ENCODE measurements at regions not wholly inside any gene's neighbourhood (a gene's known extent, or its start where the extent isn't known, plus 50 kb on each side); places are given as distances from the start of the nearest gene placed in this dataset.

DNA sequence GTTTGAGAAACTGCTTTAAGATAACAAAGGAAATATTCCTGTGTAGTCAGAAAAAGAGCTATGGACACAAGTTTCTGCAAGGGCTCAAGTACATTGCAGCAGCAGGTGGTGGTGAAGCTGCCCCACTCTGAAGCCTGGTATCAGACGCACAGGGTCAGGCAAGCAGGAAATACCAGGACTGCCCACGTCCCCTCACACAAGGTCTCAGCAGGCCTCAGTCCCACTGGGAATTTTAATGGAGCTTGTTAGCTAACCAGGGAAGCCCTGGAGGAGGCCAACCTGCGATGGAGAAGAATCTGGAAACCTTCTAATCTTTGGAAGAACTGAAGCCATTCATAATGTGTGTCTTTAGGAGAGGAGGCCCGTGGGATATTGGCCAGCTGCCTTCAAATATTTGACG, 168.3 kb downstream of the UXS1 start:
- H3K4me3 ChIP-seq (ENCODE audit: low read length), result no peak overlapping the region
- H3K9ac ChIP-seq (ENCODE audit: low read length), result no peak overlapping the region
- no peak overlapping the region for H3K27ac ChIP-seq (ENCODE audit: low read length)
- H3K4me2 ChIP-seq (ENCODE audit: low read length), result no peak overlapping the region
- no peak overlapping the region for H2AFZ ChIP-seq (ENCODE audit: low read depth, low read length)
- H3K27me3 ChIP-seq (ENCODE audit: insufficient read depth, low read depth, low read length), result no peaks in the 10 kb centered on the region
- no peaks in the 10 kb centered on the region for H3K79me2 ChIP-seq (replicated peaks; ENCODE audit: insufficient read depth, low read length)
- no peaks in the 10 kb centered on the region for H3K9me3 ChIP-seq (ENCODE audit: low read length)
- H3F3A ChIP-seq (ENCODE audit: insufficient read depth, low read length, poor library complexity, severe bottlenecking), result no peaks in the 10 kb centered on the region
- no peaks in the 10 kb centered on the region for H3K9me2 ChIP-seq (ENCODE audit: insufficient read depth, low read length)
- TF ChIP-seq, protein P1, sequence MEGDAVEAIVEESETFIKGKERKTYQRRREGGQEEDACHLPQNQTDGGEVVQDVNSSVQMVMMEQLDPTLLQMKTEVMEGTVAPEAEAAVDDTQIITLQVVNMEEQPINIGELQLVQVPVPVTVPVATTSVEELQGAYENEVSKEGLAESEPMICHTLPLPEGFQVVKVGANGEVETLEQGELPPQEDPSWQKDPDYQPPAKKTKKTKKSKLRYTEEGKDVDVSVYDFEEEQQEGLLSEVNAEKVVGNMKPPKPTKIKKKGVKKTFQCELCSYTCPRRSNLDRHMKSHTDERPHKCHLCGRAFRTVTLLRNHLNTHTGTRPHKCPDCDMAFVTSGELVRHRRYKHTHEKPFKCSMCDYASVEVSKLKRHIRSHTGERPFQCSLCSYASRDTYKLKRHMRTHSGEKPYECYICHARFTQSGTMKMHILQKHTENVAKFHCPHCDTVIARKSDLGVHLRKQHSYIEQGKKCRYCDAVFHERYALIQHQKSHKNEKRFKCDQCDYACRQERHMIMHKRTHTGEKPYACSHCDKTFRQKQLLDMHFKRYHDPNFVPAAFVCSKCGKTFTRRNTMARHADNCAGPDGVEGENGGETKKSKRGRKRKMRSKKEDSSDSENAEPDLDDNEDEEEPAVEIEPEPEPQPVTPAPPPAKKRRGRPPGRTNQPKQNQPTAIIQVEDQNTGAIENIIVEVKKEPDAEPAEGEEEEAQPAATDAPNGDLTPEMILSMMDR (IDR thresholded peaks at IDR 0.05; ENCODE audit: poor library complexity, severe bottlenecking), result no peak
- TF ChIP-seq EP300 (conservative IDR thresholded peaks at IDR 0.05; ENCODE audit: poor library complexity, severe bottlenecking) (no peak), TAF1 (IDR thresholded peaks at IDR 0.05; ENCODE audit: low read depth) (no peak), MXI1 (conservative IDR thresholded peaks at IDR 0.05; ENCODE audit: poor library complexity, severe bottlenecking) (no peak), RAD21 (conservative IDR thresholded peaks at IDR 0.05) (no peak), EZH2 (IDR thresholded peaks at IDR 0.05; ENCODE audit: borderline replicate concordance, insufficient read depth, low read length, poor library complexity, severe bottlenecking) (no peak), SMC3 (conservative IDR thresholded peaks at IDR 0.05; ENCODE audit: poor library complexity) (no peak), POLR2AphosphoS5 (IDR thresholded peaks at IDR 0.05) (no peak)
- TF ChIP-seq, protein P2, sequence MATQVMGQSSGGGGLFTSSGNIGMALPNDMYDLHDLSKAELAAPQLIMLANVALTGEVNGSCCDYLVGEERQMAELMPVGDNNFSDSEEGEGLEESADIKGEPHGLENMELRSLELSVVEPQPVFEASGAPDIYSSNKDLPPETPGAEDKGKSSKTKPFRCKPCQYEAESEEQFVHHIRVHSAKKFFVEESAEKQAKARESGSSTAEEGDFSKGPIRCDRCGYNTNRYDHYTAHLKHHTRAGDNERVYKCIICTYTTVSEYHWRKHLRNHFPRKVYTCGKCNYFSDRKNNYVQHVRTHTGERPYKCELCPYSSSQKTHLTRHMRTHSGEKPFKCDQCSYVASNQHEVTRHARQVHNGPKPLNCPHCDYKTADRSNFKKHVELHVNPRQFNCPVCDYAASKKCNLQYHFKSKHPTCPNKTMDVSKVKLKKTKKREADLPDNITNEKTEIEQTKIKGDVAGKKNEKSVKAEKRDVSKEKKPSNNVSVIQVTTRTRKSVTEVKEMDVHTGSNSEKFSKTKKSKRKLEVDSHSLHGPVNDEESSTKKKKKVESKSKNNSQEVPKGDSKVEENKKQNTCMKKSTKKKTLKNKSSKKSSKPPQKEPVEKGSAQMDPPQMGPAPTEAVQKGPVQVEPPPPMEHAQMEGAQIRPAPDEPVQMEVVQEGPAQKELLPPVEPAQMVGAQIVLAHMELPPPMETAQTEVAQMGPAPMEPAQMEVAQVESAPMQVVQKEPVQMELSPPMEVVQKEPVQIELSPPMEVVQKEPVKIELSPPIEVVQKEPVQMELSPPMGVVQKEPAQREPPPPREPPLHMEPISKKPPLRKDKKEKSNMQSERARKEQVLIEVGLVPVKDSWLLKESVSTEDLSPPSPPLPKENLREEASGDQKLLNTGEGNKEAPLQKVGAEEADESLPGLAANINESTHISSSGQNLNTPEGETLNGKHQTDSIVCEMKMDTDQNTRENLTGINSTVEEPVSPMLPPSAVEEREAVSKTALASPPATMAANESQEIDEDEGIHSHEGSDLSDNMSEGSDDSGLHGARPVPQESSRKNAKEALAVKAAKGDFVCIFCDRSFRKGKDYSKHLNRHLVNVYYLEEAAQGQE (IDR thresholded peaks at IDR 0.05; ENCODE audit: borderline replicate concordance), result no peak
- no peaks in the 10 kb centered on the region for H4K20me1 ChIP-seq (ENCODE audit: insufficient read depth)
- no peaks in the 10 kb centered on the region for H3K36me3 ChIP-seq (ENCODE audit: insufficient read depth, low read length)

DNA sequence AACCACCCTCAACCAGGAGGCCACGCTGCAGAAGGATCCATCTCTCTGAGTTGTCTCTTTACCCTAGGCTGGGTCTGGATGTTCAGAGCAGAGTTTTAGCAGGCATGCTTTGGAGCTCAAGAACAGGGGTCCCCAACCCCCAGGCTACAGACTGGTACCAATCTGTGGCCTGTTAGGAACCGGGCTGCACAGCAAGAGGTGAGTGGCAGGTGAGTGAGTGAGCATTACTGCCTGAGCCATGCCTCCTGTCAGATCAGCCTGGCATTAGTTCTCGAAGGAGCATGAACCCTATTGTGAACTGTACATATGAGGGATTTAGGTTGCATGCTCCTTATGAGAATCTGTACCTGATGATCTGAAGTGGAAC, 172.5 kb downstream of the UXS1 start:
- Histone ChIP-seq H3K9me3 (ENCODE audit: low read length) (no peaks in the 10 kb centered on the region), H3K9me2 (ENCODE audit: insufficient read depth, low read length) (no peaks in the 10 kb centered on the region), H3K79me2 (replicated peaks; ENCODE audit: insufficient read depth, low read length) (no peaks in the 10 kb centered on the region), H3K4me2 (ENCODE audit: low read length) (no peak overlapping the region), H3K27ac (ENCODE audit: low read length) (no peak overlapping the region), H3F3A (ENCODE audit: insufficient read depth, low read length, poor library complexity, severe bottlenecking) (no peaks in the 10 kb centered on the region), H3K4me3 (ENCODE audit: low read length) (no peak overlapping the region), H3K36me3 (ENCODE audit: insufficient read depth, low read length) (no peaks in the 10 kb centered on the region), H3K27me3 (ENCODE audit: insufficient read depth, low read depth, low read length) (no peaks in the 10 kb centered on the region), H4K20me1 (ENCODE audit: insufficient read depth) (no peaks in the 10 kb centered on the region), H2AFZ (ENCODE audit: low read depth, low read length) (no peak overlapping the region), H3K9ac (ENCODE audit: low read length) (no peak overlapping the region)
- TF ChIP-seq, protein P1 (IDR thresholded peaks at IDR 0.05; ENCODE audit: poor library complexity, severe bottlenecking), result no peak
- TF ChIP-seq, protein P2 (IDR thresholded peaks at IDR 0.05; ENCODE audit: borderline replicate concordance), result no peak
- no peak for TF ChIP-seq POLR2AphosphoS5 (IDR thresholded peaks at IDR 0.05)
- TF ChIP-seq EZH2 (IDR thresholded peaks at IDR 0.05; ENCODE audit: borderline replicate concordance, insufficient read depth, low read length, poor library complexity, severe bottlenecking), result no peak
- no peak for TF ChIP-seq SMC3 (conservative IDR thresholded peaks at IDR 0.05; ENCODE audit: poor library complexity)
- TF ChIP-seq MXI1 (conservative IDR thresholded peaks at IDR 0.05; ENCODE audit: poor library complexity, severe bottlenecking), result no peak
- TF ChIP-seq TAF1 (IDR thresholded peaks at IDR 0.05; ENCODE audit: low read depth), result no peak

All from neural cell (in vitro differentiated cells).